ENCODE measurements at regions not wholly inside any gene's neighbourhood (a gene's known extent, or its start where the extent isn't known, plus 50 kb on each side); places are given as distances from the start of the nearest gene placed in this dataset.
A peak's percentile ranks its signal among the peaks of the same experiment; 100 is the strongest.

DNA sequence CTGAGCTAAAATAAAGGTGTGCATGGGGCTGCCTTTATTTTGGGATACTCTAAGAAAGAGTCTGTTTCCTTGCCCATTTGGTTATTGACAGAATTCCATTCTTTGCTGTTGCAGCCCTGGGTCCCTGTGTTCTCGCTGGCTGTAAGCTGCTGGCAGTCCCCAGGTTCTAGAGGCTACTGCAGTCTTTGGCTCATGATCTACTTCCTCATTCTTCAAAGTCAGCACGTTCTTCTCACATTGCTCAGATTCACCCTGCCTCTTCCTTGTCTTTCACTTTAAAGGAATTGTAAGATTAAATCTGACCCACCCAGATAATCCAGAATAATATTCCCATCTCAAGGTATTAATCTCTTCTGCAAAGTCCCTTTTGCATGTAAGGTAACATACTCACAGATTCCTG lies 620.3 kb downstream of the CCSER2 start:
- intact Hi-C loops (cut with DNase I) = no loop called here
- 25 to 30% methylated on average over 2 of the region's 2 CpGs for WGBS, 2 donors
- DNase-seq = no peak
- no peak overlapping the region for H3K27ac ChIP-seq
- peak in 1 of 8 donors; percentile 63 for ATAC-seq
- no peaks in the 10 kb centered on the region for H3K9me3 ChIP-seq
- H3K36me3 ChIP-seq = no peaks in the 10 kb centered on the region
- H3K27me3 ChIP-seq = no peaks in the 10 kb centered on the region
- no peaks in the 10 kb centered on the region for H3K4me1 ChIP-seq
- TF ChIP-seq, protein P1, sequence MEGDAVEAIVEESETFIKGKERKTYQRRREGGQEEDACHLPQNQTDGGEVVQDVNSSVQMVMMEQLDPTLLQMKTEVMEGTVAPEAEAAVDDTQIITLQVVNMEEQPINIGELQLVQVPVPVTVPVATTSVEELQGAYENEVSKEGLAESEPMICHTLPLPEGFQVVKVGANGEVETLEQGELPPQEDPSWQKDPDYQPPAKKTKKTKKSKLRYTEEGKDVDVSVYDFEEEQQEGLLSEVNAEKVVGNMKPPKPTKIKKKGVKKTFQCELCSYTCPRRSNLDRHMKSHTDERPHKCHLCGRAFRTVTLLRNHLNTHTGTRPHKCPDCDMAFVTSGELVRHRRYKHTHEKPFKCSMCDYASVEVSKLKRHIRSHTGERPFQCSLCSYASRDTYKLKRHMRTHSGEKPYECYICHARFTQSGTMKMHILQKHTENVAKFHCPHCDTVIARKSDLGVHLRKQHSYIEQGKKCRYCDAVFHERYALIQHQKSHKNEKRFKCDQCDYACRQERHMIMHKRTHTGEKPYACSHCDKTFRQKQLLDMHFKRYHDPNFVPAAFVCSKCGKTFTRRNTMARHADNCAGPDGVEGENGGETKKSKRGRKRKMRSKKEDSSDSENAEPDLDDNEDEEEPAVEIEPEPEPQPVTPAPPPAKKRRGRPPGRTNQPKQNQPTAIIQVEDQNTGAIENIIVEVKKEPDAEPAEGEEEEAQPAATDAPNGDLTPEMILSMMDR (IDR thresholded peaks at IDR 0.05) = no peak
- no peak overlapping the region for H3K4me3 ChIP-seq

DNA sequence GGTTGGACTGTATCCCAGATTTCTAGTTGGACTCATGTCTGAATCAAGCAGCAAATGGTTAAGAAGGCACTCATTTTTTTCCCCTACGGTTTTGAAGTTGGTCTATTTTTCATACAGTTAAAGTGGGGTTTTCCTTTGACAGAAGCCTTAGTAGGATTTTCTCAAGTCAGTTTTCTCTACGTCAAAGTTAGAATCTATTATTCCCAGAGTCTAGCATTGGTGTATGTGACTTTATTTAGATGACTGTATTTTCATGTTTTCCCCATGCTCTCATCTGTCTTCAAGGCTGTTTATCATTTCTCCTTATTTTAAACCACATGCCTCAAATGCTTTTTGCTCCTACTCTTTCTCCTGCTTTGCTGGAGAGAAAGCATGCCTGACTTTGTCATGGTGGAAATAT lies 623.2 kb downstream of the CCSER2 start:
- no peaks in the 10 kb centered on the region for H3K9me3 ChIP-seq
- TF ChIP-seq, protein P1 (IDR thresholded peaks at IDR 0.05) = no peak
- H3K4me3 ChIP-seq = no peak overlapping the region
- no peaks in the 10 kb centered on the region for H3K36me3 ChIP-seq
- DNase-seq (no peak), ATAC-seq (no peak)
- H3K27me3 ChIP-seq = no peaks in the 10 kb centered on the region
- intact Hi-C loops (cut with DNase I) = no loop called here
- no peaks in the 10 kb centered on the region for H3K4me1 ChIP-seq
- 69 to 76% methylated on average over 2 of the region's 2 CpGs for WGBS, 2 donors
- no peak overlapping the region for H3K27ac ChIP-seq

GRCh38 chr10:84957427-84957826 lies 629.0 kb downstream of the CCSER2 start:
- Histone ChIP-seq H3K27me3 (no peaks in the 10 kb centered on the region), H3K9me3 (no peaks in the 10 kb centered on the region), H3K36me3 (no peaks in the 10 kb centered on the region), H3K4me1 (no peaks in the 10 kb centered on the region), H3K27ac (no peak overlapping the region), H3K4me3 (no peak overlapping the region)
- DNase-seq (no peak), ATAC-seq (no peak)
- TF ChIP-seq, protein P1 (IDR thresholded peaks at IDR 0.05) = no peak
- intact Hi-C loops (cut with DNase I) = no loop called here

DNA sequence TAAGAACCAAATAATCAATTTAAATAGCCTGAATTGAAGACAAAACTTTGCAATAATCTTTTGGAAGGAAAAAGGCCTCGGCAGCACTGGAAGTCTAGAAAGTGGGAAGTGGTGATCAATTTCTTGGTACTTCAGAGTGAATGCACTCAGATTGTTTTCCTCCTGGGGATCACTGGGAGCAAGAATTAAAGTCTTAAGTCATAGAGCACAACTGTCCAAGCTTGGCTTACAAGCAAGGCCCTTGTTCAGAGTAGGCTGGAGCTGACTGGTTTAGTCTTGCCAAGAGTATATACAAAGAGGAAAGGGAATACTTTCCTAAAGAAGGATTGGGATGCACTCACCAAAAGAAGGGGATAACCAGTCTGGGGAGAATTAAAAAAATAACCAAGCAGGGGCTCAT lies 637.1 kb downstream of the CCSER2 start:
- intact Hi-C loops (cut with DNase I) = no loop called here
- ATAC-seq (no peak), DNase-seq (no peak)
- H3K36me3 ChIP-seq = no peaks in the 10 kb centered on the region
- H3K9me3 ChIP-seq = no peaks in the 10 kb centered on the region
- H3K27ac ChIP-seq = no peak overlapping the region
- H3K4me3 ChIP-seq = no peak overlapping the region
- no peaks in the 10 kb centered on the region for H3K4me1 ChIP-seq
- TF ChIP-seq, protein P1 (IDR thresholded peaks at IDR 0.05) = no peak
- 70 to 72% methylated on average over 1 of the region's 1 CpG for WGBS, 2 donors
- H3K27me3 ChIP-seq = no peaks in the 10 kb centered on the region
